Panc1 (cell line): ENCODE measurements at regions not wholly inside any gene's neighbourhood (a gene's known extent, or its start where the extent isn't known, plus 50 kb on each side); places are given as distances from the start of the nearest gene placed in this dataset.

Source experiments
- CTCF ChIP-seq: fragments of 450-650 bp; IDR thresholded peaks from 2 replicates; pipeline ENCODE4 v1.5.1; 2017; ENCODE audit warnings: mild to moderate bottlenecking
- POLR2AphosphoS5 ChIP-seq: IDR thresholded peaks from 2 replicates; pipeline ENCODE4 v1.6.1; 2012; ENCODE audit warnings: mild to moderate bottlenecking, low read depth, low read length, moderate library complexity
- REST ChIP-seq, 2 experiments: IDR thresholded peaks; 2 replicates each; pipeline ENCODE4 v1.6.1; 2011 to 2012; ENCODE audit warnings: low read depth in 2 of 2, control low read depth in 1 of 2, low read length in 1 of 2, mild to moderate bottlenecking in 1 of 2, moderate library complexity in 1 of 2; ENCODE audit not compliant: insufficient read depth in 1 of 2
- SIN3A ChIP-seq: IDR thresholded peaks from 2 replicates; pipeline ENCODE4 v1.6.1; 2012; ENCODE audit warnings: low read depth, mild to moderate bottlenecking, low read length, moderate library complexity, borderline replicate concordance; ENCODE audit not compliant: insufficient read depth
- TCF7L2 ChIP-seq: IDR thresholded peaks from 2 replicates; pipeline ENCODE4 v1.6.1; 2011; ENCODE audit warnings: mild to moderate bottlenecking, low read depth, low read length, inconsistent platforms

- no peak for TF ChIP-seq CTCF
- no peak; the same call in 1 of the 2 replicates for TF ChIP-seq POLR2AphosphoS5
- peak; percentile 72 for TF ChIP-seq TCF7L2
- TF ChIP-seq SIN3A, result no peak
- TF ChIP-seq REST (IDR thresholded peaks at IDR 0.05; ENCODE audit: insufficient read depth in 1 of 2, low read depth in 2 of 2, low read length in 1 of 2), result no peak
These were observed 485.3 kb downstream of the SLITRK6 start for GRCh38 chr13:85313761-85314503.
